Ovary (tissue), 3 donors: ENCODE measurements at regions not wholly inside any gene's neighbourhood (a gene's known extent, or its start where the extent isn't known, plus 50 kb on each side); places are given as distances from the start of the nearest gene placed in this dataset.

Experiments
- CTCF ChIP-seq, 3 donors: fragments of 450-650 bp in 2 of 3; fragments of 200-600 bp in 1 of 3; IDR thresholded peaks; one replicate each; pipeline versions ENCODE4 v1.5.1 to v1.8.0; 2016 to 2022; ENCODE audit warnings: antibody characterized with exemption in 3 of 3, mild to moderate bottlenecking in 1 of 3
- EP300 ChIP-seq: sonication (generic); formaldehyde crosslinking; IDR thresholded peaks from one replicate; pipeline ENCODE4 v1.6.1; 2017; ENCODE audit warnings: antibody characterized with exemption
- POLR2A ChIP-seq: fragments of 450-650 bp; IDR thresholded peaks from one replicate; pipeline ENCODE4 v1.6.1; 2017; ENCODE audit warnings: antibody characterized with exemption, mild to moderate bottlenecking, moderate library complexity
- donor health status: DM: no; HTN: no; CAD: no.

GRCh38 chrX:69077895-69078455 is 87.3 kb downstream of the PJA1 start:
- no peak for TF ChIP-seq POLR2A
- TF ChIP-seq CTCF (IDR thresholded peaks at IDR 0.05): no peak
- no peak for TF ChIP-seq EP300
